ENCODE measurements at regions not wholly inside any gene's neighbourhood (a gene's known extent, or its start where the extent isn't known, plus 50 kb on each side); places are given as distances from the start of the nearest gene placed in this dataset.

DNA sequence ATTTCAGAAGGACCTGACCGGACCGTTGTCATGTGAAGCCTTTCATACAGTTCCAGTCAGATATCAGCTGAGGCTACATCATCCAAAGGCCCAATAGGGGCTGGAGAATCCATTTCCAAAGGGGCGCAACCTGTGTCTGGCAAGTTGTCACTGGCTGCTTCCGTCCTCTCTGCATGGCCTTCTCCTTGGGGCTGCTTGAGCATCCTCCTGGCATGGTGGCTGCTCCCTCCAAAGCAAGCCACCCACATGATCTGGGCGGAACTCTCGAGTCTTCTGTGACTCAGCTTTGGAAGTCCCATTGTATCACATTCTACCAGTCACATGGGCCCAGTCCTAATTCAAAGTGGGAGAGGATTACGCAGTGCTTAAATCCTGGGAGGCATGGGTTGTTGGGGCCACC lies 207.0 kb upstream of the SHH start:
- Histone ChIP-seq H3K27me3 (ENCODE audit: insufficient read depth, poor library complexity, severe bottlenecking) (no peaks in the 10 kb centered on the region), H3K4me1 (ENCODE audit: insufficient read depth, poor library complexity, severe bottlenecking) (no peaks in the 10 kb centered on the region), H3K9me3 (ENCODE audit: severe bottlenecking) (no peaks in the 10 kb centered on the region), H3K4me3 (ENCODE audit: severe bottlenecking) (no peak overlapping the region), H3K27ac (ENCODE audit: poor library complexity, severe bottlenecking) (no peak overlapping the region), H3K36me3 (ENCODE audit: low read depth) (no peaks in the 10 kb centered on the region)
- DNase-seq (ENCODE audit: low spot score) (no peak), ATAC-seq (ENCODE audit: low read depth) (no peak)
- TF ChIP-seq, protein P1, sequence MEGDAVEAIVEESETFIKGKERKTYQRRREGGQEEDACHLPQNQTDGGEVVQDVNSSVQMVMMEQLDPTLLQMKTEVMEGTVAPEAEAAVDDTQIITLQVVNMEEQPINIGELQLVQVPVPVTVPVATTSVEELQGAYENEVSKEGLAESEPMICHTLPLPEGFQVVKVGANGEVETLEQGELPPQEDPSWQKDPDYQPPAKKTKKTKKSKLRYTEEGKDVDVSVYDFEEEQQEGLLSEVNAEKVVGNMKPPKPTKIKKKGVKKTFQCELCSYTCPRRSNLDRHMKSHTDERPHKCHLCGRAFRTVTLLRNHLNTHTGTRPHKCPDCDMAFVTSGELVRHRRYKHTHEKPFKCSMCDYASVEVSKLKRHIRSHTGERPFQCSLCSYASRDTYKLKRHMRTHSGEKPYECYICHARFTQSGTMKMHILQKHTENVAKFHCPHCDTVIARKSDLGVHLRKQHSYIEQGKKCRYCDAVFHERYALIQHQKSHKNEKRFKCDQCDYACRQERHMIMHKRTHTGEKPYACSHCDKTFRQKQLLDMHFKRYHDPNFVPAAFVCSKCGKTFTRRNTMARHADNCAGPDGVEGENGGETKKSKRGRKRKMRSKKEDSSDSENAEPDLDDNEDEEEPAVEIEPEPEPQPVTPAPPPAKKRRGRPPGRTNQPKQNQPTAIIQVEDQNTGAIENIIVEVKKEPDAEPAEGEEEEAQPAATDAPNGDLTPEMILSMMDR (IDR thresholded peaks at IDR 0.05; ENCODE audit: poor library complexity, severe bottlenecking), result no peak

DNA sequence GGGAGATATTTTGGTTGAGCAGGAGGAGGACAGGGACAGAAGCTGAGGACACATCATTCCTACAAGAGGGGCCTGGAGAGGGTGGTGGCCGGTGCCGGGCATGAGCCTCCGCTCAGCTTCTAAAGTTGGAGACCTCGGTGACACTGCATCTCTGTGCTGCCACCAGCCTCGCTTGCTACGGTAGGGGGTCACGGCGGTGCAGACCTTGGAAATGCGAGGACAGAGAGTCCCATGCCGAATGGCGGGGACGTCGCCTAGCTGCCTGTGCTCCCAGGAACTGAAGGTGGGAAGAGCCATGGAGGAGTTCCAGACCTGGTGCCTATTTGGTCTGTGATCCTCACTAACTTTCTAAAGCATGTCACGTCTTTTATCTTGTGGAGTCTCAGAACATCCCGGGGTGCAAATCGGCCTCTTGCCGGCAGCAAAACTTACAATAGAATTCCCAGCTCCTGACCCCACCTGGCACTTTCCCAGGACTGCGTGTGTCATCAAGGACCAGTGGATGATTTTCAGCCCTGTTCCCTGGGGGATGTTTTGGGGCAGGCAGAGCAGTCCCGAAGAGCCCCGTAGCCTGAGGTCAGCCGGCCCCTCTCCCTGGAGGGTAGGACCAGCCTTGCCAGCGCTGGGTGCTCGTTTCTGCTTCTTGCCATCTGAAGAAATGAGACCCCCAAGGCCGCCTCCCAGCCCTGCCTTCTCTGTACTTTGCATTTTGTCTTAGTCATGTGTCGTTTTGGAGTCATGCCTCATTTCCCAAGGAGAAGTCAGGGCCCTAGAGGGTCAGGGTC lies 205.8 kb upstream of the SHH start:
- Histone ChIP-seq H3K4me1 (ENCODE audit: insufficient read depth, poor library complexity, severe bottlenecking) (no peaks in the 10 kb centered on the region), H3K36me3 (ENCODE audit: low read depth) (no peaks in the 10 kb centered on the region), H3K27me3 (ENCODE audit: insufficient read depth, poor library complexity, severe bottlenecking) (no peaks in the 10 kb centered on the region), H3K9me3 (ENCODE audit: severe bottlenecking) (no peaks in the 10 kb centered on the region), H3K27ac (ENCODE audit: poor library complexity, severe bottlenecking) (no peak overlapping the region), H3K4me3 (ENCODE audit: severe bottlenecking) (no peak overlapping the region)
- DNase-seq (ENCODE audit: low spot score) (no peak), ATAC-seq (ENCODE audit: low read depth) (no peak)
- TF ChIP-seq, protein P1 (IDR thresholded peaks at IDR 0.05; ENCODE audit: poor library complexity, severe bottlenecking), result no peak

DNA sequence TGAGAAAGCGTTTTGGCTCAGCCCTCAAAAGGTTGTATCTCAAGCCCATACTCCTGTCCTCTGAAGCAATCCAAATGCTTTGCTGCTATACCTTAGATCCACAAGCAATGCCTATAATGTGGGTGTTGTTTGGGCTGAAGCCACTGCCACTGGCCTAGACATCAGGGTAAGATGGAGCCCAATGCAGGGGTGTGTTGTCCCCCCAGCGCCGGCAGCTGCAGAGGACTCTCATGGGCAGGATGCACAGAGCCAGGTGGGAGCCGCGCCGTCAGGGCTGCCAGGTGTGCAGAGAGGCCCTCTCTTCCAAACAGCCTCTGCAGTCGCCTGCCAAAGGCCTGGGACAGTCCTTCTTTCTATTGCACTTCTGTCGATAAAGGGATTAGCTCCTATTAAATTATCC lies 205.2 kb upstream of the SHH start:
- H3K36me3 ChIP-seq (ENCODE audit: low read depth), result no peaks in the 10 kb centered on the region
- no peaks in the 10 kb centered on the region for H3K27me3 ChIP-seq (ENCODE audit: insufficient read depth, poor library complexity, severe bottlenecking)
- H3K27ac ChIP-seq (ENCODE audit: poor library complexity, severe bottlenecking), result no peak overlapping the region
- TF ChIP-seq, protein P1 (IDR thresholded peaks at IDR 0.05; ENCODE audit: poor library complexity, severe bottlenecking), result no peak
- ATAC-seq (ENCODE audit: low read depth) (no peak), DNase-seq (ENCODE audit: low spot score) (no peak)
- H3K9me3 ChIP-seq (ENCODE audit: severe bottlenecking), result no peaks in the 10 kb centered on the region
- H3K4me1 ChIP-seq (ENCODE audit: insufficient read depth, poor library complexity, severe bottlenecking), result no peaks in the 10 kb centered on the region
- H3K4me3 ChIP-seq (ENCODE audit: severe bottlenecking), result no peak overlapping the region

DNA sequence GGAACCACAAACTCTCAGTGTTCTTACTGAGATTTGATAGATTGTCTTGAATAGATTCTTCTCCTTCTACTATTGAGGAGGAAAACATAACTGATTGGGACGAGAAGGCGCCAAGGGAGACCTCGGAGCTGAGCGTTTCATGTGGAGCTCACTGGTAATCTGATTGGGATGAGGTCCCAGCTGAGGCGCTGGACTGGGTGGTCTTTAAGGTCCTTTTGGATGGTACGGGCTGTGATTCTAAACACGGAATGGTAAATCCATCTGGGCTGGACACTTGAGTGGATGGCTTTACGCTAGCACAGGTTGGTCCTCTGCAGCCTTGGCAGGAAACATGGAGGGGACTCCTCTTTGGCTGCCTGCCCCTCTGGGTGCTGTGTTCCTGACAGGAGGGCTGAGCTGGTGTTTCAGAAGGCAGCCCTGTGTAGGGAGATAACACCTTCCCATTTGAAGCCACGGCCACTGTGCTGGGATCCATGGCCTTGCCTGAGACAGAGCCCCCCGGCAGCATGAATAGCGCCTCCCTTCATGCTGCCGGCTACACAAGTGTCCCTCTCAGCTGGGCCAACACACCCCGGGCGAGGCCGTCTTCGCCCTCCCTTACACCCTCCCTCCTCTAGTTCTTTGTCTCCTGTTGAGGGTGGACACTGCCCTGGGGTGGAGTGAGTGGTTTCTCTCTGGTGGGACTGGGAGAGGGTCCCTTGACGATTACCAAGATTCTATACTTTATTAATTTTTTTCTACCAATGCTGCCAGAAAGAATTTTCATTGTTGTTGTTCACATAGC lies 203.2 kb upstream of the SHH start:
- DNase-seq (ENCODE audit: low spot score), result no peak
- ATAC-seq (ENCODE audit: low read depth), result no peak
- no peaks in the 10 kb centered on the region for H3K9me3 ChIP-seq (ENCODE audit: severe bottlenecking)

More for the DNA sequence above, 203.2 kb upstream of the SHH start:
- TF ChIP-seq, protein P1 (IDR thresholded peaks at IDR 0.05; ENCODE audit: poor library complexity, severe bottlenecking), result no peak
- Histone ChIP-seq H3K4me3 (ENCODE audit: severe bottlenecking) (no peak overlapping the region), H3K27ac (ENCODE audit: poor library complexity, severe bottlenecking) (no peak overlapping the region), H3K27me3 (ENCODE audit: insufficient read depth, poor library complexity, severe bottlenecking) (no peaks in the 10 kb centered on the region), H3K4me1 (ENCODE audit: insufficient read depth, poor library complexity, severe bottlenecking) (no peaks in the 10 kb centered on the region), H3K36me3 (ENCODE audit: low read depth) (no peaks in the 10 kb centered on the region)

Measured in RWPE2 (cell line).